ENCODE measurements at regions not wholly inside any gene's neighbourhood (a gene's known extent, or its start where the extent isn't known, plus 50 kb on each side); places are given as distances from the start of the nearest gene placed in this dataset.
"Not testable (repeated sequence)": the region's sequence is repeated elsewhere in the genome, so short reads cannot be mapped to it uniquely, and the experiment has no call there.

DNA sequence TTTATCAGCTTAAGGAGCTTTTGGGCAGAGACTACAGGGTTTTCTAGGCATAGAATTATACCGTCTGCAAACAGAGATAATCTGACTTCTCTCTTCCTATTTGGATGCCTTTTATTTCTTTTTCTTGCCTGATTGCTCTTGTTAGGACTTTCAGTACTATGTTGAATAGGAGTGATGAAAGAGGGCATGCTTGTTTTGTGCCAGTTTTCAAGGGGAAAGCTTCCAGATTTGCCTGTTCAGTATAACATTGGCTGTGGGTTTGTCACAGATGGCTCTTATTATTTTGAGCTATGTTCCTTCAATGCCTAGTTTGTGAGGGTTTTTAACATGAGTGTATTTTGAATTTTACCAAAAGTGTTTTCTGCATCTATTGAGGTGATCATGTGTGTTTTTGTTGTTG is 192.8 kb upstream of the PHACTR1 start:
- FAIRE-seq = no peak

DNA sequence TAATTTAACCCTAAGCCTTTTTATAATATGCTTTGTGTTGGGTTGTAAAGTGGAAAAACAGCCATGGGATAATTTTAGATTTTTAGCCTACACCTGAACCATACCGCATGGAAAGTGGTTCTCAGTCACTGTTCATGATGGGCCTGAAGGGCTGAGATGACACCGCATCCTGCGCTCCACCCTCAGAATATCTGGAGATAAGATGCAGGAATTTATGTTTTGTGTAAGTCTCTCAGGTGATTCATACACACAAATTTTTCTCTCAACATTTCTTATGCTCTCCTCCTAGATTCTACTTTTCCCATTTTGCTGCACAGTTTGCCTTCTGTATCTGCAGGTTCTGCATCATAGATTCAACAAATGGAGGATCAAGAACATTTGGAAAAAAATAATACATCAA is 191.3 kb upstream of the PHACTR1 start:
- no peak for FAIRE-seq

- FAIRE-seq = peak; percentile 5
These were observed 189.2 kb upstream of the PHACTR1 start for GRCh38 chr6:12527339-12527738.

GRCh38 chr6:12528136-12528535 is 188.4 kb upstream of the PHACTR1 start:
- no peak for FAIRE-seq

- FAIRE-seq = peak; percentile 61
These were observed 187.8 kb upstream of the PHACTR1 start for GRCh38 chr6:12528581-12529363.

- FAIRE-seq = no peak
These were observed 187.1 kb upstream of the PHACTR1 start for GRCh38 chr6:12529364-12530019.

DNA sequence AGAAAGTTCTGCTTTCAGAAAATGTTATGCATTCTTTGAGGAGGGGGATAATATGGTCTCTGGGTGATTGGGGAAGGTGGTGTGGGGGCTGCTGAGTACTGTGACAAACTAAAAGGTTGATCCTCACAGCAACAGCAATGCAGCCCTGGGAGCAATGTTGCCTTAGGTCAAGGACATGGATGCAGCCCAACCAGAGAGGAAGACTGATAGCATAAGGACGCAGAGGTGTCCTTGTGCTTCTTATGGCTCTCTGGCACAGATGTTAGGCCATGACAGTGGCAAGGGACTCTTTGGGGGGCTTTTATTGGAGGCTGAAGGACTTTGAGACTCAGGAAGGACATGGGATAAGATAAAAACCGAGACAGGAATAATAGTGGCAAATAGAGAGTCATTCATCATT is 186.2 kb upstream of the PHACTR1 start:
- FAIRE-seq = no peak

DNA sequence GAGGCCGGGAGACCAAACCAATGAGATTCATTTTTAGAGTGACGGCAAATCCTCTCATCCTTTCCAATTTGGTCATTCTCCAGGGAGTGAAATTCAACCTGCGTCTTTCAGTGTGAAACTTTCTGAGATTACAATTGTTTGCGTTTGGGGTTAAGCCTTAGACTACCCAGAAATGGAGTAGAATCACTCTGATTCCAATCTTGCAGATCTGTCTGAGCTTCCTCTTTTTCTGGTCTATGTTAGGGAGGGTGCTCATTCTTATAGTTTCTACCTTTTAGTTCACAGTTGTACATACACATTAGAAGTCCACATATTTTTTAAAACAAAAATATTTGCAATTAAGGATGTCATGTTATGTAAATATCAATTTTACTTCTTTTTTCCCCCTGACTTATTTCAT is 183.0 kb upstream of the PHACTR1 start:
- no peak for FAIRE-seq

- FAIRE-seq = no peak
These were observed 182.3 kb upstream of the PHACTR1 start for GRCh38 chr6:12534069-12534853.

- no peak for FAIRE-seq
These were observed 180.8 kb upstream of the PHACTR1 start for GRCh38 chr6:12535586-12536314.

- FAIRE-seq = no peak
These were observed 180.2 kb upstream of the PHACTR1 start for GRCh38 chr6:12536416-12536815.

DNA sequence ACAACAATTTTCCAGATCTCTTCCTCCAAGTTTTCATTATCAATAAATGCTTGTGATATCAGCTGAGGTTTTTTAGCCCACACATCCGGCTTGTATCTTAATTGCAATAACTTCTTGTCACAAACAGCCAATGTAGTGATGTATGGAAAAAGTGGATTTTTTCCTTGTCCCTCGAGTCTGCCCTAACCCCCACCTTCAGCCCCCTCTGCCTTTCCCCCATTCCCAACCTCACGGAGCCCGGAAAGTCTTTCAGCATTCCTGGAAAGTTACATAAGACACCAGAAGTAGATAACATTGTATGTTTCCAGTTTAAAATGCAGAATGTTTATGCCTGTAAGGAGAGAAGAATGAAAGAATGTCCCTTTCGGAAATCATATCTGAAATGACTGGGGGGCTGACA is 179.2 kb upstream of the PHACTR1 start:
- no peak for FAIRE-seq

- FAIRE-seq = no peak
These were observed 177.6 kb upstream of the PHACTR1 start for GRCh38 chr6:12538881-12539357.

- FAIRE-seq = not testable (repeated sequence)
These were observed 174.1 kb upstream of the PHACTR1 start for GRCh38 chr6:12542319-12543115.

GRCh38 chr6:12543953-12544352 is 172.6 kb upstream of the PHACTR1 start:
- no peak for FAIRE-seq

- no peak for FAIRE-seq
These were observed 171.6 kb upstream of the PHACTR1 start for GRCh38 chr6:12544821-12545565.

DNA sequence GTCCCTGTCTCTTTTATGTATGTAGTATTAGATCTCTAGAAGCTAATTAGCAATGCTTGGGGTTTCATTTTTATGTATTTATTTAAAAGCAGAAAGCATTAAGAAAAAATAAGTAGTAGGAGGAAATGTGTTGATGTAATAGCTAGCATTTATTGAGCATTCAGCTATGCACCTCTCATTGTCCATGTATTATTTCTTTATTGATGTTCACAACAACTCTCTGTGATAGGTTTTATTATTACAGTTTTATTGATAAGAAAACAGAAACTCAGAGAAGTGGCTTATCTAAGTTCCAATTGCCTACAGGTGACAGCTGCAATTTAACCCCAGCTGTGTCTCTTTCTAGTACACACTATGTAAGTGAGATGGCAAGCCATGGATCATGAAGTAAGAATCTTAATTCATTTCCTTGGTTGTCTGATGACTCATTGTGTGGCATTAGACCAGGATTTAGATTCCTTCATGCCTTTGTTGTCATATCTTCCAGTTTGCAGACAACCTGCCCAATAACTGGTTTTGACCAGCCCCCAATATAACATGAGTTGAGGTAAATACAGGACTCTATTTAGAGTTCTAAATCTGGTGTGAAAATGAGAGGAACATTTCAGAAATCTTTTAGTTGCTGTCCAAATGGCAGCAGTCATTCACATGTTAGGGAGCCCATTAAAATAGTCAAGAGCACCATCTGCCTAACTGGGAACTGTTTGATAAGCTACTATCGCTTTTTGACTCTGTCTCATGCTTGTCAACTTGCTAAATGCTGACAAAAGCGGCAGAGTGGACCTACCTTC is 170.8 kb upstream of the PHACTR1 start:
- FAIRE-seq = no peak

GRCh38 chr6:12546410-12547002 is 170.1 kb upstream of the PHACTR1 start:
- no peak for FAIRE-seq

DNA sequence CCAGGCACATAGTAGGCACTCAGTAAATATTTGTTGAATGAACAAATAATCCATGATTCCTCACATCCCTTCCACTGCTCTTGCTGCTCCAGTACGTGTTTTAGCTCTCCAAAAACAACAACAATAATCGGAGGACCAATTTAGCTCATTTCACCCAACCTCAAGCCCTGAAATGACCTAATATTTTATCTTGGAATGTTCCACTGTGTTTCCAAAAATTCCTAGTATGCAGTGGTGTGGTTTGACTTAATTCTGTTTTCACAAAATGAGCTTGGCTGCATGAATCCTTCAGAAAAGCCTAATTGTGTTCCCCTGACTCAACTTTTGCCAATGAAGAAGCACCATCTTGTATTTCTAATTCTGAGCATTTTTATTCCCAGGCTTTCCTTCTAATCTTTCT is 168.0 kb upstream of the PHACTR1 start:
- no peak for FAIRE-seq

- not testable (repeated sequence) for FAIRE-seq
These were observed 167.1 kb upstream of the PHACTR1 start for GRCh38 chr6:12549445-12549844.

Data from colon (tissue), 2 donors.